Left renal pelvis (tissue), 4 donors: ENCODE measurements at regions not wholly inside any gene's neighbourhood (a gene's known extent, or its start where the extent isn't known, plus 50 kb on each side); places are given as distances from the start of the nearest gene placed in this dataset.

ENCODE experiments used
- DNase-seq, 4 donors: peaks; one replicate each; pipeline ENCODE4 v3.0.0-alpha.2; 2013; ENCODE audit warnings: low read depth in 4 of 4, low spot score in 3 of 4

DNA sequence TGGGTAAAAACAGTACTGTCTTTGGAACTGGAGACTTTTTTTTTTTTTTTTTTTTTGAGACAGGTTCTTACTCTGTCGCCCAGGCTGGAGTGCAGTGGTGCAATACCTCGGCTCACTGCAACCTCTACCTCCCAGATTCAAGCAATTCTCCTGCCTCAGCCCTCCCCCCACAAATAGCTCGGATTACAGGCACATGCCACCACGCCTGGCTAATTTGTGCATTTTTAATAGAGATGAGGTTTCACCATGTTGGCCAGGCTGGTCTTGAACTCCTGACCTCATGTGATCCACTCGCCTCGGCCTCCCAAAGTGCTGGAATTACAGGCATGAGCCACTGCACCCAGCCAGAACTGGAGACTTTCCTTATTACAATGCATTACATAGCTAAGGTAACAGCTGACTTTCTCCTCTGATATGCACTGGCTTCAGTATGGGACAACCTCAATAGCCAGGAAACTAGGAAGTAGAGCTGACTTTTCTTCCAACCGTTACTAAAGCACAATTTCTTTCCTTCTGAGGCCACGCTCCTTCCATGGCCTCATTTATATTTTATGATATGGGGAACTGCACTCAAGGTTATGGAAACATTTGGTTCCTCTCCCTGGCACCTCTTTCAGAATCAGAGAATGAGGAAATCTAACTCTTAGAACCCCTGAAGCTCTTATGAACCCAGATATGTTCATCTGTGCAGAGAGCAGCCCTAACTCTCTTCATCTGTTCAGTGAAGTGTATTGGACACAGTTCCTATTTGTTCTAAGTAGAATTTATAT lies 53.5 kb upstream of the FAM9B start:
- peak in 1 of 4 donors; percentile 42 for DNase-seq

DNA sequence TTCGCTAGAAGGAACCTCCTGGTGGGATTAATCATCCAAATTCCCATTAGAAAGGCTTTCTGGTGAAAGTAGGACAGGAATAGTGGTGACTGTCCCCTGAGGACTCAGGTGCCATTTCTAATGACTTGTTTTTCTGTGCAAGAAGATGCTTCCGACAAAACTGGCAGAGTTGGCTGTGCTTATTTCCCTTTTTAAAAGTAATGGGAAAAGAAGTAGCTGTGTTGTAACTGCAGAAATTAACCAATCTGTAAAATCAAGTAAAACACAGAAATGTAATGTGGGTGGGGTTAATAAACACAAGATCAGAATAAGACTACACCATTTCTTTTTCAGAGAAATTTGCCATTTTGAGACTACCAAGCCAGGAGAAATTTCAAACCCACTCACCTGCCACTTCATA lies 55.0 kb upstream of the FAM9B start:
- no peak for DNase-seq

DNA sequence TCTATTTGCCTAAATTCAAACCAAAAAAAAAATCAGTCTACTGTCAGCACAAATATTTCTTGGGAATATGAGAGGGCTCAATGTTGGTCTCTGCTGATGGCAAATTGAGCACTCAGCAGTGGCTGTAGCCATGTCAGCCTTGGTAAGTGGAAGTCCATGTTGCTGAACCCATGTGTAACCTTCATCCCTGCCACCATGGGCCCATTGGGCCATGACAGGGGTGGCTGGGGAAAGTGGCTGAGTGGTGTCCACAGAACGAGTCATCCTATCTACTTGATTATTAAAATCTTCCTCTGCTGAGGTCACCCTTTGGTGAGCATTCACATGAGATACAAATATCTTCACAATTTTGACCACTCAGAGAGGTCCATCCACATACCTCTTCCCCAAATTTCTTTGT lies 56.8 kb upstream of the FAM9B start:
- DNase-seq, result no peak

DNA sequence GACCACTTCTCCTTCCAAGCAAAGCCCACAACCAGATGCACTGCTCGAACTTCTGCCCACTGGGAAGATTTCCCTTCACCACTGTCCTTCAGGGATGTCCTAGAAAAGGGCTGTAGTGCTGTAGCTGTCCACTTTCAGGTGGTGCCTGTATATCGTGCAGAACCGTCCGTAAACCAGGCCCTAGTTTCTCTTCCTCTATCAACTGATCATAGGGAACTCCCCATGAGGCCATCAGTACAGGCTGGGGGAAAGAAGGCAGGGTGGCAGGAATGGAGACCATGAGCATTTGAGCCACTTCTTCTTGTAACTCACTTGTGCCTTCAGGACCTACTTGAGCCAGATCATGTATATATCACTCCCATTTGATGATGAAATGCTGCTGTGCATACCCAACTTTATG lies 57.3 kb upstream of the FAM9B start:
- no peak for DNase-seq

DNA sequence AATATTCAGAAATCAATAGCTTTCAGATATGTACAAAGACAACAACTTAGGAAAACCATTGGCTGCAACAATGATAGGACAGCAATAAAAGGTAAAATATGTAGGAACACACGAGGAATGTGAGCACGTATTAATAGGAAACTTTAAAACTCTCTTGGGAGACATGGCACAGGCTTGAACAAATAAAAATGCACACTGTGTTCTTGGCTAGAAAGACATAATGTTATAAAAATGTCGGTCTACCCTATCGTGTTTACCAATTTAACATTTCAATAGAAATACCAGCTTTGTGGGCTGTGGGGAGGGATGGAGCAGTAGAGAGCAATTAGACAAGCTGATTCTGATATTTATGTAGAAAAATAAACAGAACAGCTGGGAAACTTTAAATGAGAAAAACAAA lies 69.0 kb upstream of the FAM9B start:
- DNase-seq, result no peak

DNA sequence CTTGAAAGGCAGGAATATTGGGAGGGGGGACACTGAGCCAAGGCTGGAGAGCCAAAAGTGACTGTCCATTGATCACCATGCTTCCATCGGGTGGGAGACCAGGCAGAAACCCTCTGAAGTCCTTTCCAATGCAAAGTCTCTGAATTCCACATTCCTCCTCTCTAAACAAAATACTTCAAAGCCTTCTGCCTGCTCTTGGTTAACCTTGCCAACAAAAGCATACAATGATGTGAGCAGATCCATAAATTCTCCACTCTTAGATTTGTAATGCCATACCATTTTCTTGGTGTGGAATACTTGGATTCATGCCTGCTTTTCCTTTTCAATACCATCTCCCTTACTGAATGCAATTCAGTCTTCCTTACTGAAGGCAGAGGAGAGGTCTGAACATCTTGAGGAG lies 74.1 kb upstream of the FAM9B start:
- DNase-seq, result no peak

DNA sequence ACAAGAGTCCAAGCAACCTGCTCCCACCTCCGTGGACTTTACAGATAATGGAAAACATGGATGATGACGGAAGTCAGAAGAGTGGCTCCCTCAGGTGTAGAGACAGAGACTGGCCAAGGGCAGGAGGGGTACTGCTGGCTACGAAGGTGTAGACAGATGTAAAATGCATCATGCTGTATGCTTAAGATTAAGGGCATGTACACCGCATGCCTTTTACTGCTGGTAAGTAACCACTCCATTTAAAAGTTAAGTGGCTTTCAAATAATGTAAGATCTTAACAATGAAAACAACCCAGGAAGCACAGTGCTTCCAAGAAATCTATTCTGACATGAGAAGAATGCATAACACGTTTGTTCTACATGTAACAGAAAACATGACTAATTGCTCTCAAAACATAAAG lies 76.9 kb upstream of the FAM9B start:
- DNase-seq, result no peak

DNA sequence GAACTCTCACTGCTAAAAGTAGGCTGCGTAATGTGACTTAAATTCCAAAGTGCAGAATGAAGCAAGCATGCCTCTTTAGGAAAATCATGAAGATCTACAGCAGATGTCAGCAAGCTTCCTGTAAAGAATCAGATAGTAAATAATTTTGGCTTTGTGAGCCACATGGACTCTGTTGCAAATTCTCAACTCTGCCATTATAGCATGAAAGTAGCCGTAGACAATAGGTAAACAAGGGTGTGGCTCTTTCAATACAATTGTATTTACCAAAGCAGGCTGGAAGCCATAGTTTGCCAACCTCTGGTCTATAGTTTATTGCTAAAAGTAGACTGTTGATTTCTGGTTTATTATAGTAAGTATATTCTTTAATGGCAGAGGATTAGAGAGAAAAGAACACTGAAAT lies 80.3 kb upstream of the FAM9B start:
- no peak for DNase-seq

DNA sequence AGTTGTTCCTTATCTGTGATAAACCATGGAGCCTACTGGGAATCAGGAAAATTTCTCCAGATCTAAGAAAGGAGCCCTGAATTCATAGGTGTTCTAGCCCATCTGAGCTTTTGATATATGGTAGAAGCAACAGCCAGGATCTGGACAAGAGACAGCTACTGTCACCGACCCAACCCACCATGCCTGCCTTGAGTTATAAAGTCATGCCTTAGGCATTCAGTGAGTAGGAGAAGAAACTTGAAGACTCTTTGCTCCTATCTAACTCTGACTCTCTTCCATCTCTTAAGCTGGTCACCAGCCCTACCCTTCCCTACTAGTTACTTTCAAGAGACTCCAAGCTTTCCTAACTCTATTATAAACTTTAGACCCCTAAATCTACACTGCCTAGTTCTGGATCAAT lies 83.9 kb upstream of the FAM9B start:
- no peak for DNase-seq

DNA sequence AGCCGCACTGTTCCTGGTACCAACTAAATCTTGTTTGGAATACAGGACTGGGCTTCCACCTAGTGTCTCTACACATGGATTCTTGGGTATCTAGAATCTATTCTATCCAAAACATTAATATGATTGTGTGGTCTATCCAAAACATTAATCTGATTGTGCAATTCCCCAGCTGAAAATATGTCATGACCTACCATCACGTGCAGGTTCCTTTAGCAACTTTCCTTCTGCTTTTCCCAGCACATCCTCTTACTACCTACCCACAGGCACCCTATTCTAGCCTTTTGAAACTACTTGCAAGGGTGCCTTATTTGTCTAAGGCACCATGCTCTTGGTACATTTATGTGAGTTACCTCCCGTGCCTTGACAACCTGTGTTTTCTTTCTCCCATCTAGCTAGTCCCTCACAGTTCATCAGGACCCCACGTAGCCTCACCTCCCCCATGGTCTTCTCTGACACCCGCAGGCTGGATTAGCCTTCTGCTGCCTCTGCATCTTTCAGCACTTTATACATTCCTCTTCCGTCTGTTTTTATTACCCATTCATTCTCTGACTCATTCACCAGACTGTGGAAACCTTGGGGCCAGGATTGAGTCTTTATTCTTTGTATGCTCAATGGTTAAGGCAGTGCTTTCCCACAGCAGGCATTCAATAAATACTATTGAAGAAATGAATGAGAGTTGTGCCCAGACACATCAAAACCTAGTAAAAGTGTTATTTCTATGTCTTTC lies 88.8 kb upstream of the FAM9B start:
- no peak for DNase-seq

DNA sequence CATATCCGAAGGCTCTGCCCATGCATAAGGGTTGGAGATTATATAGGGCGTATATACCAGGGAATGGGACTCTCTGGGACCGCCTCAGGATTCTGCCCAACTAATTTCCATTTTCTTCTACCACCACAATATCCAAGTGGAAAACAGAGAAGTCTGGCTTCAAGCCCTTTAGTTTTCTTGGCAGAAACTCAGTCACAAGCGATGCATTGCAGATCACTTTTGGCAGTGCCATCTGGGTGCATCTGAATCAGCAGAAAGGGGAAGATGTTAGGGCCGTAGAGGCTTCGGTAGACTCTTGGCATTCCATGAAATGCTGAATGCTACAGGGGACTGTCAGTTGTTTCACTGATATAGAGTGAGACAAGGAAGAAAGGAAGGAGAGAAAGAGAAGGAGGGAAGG lies 94.1 kb upstream of the FAM9B start:
- no peak for DNase-seq

DNA sequence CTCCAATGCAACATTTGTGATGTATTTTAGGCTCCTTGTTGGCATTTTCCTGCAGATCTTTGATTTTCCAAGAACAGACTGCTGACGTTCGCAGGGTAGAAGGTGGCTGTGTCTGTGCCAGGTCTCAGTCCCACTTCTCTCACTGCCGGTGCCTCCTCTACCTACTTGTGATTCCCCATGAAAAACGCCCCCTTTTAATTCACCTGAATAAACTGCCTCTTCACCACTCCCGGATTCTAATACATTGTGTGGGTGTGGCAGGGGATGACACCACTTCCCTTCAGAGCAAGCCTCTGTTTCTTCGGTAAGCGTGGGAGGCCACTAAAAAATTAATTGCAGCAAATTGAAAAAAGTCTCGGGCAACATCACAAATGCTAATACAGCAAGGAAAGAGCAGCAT lies 96.1 kb upstream of the FAM9B start:
- DNase-seq, result no peak

DNA sequence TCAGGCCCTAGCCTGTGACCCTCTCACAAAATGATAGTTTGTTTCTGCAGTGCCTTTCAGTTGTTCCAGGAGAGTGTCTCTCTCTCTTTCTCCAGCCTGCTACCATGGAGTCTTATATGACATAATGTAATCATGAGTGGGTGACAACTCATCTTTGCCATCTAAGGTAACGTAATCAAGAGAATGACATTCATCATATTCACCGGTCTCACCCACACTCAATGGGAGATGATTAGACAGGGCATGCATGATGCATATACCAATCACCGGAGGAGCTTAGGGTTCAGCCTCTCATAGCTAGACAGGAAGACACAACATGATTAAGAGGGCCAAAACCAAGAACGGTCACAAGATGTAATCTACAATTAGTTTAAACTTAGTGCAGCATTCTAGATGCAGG lies 97.1 kb upstream of the FAM9B start:
- no peak for DNase-seq

DNA sequence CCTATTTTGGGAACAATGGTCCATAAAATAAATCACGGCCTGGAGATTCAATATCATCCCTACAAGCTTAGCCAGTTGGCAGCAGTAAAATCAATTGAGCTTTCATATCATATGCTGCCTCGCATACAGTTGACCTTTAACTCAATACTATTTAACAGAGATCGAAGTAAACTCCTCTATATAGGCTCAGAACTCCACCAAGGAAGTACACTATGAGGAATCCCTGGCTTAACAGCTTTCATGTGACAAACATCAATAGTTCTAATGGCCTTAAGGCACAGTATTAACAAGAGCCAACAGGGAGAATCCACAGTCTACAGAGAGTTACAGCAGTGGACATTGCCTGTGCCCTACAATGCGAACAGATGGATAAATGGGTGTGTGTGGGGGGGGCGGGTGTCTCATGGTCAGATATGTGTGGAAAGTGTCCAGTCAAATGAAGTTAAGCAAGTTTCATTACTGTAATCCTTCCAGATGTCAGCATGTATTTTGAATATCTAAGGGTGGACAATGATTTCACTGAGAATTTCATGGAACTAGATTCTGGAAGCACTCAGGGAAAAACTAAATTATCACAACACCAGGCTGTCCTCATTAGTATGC lies 98.2 kb upstream of the FAM9B start:
- DNase-seq, result no peak

DNA sequence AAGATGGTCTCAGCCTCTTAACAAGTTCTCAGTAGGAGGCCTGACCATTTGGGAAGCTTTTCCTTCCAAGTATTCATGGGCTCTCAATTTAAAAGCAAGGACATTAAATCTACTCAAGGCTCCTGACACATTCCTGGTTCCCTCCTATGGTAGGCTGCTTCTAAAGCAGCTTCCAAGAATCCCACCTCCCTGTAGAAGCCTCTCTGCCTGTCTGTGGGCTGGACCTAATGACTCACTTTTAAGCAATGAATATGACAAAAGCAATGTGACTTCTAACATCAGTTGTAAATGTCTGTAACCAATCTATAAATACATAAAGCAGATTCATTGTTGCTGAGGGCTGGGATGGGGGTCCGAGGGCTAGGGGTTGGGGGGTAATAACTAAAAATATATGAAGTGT lies 99.5 kb upstream of the FAM9B start:
- no peak for DNase-seq

DNA sequence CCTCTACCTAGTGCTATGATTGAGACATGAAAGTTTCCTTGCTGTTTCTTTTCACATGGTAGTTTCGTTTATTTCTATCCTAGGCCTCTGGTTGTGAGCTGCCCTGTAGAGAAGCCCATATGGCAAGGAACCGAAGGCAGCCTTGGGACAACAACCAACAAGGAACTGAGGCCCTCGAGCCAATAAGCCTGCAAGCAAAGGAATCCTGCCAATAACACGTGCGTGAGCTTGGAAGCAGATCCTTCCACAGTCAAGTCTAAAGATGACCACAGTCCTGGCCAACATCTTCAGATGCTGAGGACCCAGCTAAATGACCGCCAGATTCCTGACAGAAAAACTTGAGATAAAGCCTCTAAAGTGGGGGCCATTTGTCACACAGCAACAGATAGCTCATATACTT lies 100.4 kb upstream of the FAM9B start:
- no peak for DNase-seq

DNA sequence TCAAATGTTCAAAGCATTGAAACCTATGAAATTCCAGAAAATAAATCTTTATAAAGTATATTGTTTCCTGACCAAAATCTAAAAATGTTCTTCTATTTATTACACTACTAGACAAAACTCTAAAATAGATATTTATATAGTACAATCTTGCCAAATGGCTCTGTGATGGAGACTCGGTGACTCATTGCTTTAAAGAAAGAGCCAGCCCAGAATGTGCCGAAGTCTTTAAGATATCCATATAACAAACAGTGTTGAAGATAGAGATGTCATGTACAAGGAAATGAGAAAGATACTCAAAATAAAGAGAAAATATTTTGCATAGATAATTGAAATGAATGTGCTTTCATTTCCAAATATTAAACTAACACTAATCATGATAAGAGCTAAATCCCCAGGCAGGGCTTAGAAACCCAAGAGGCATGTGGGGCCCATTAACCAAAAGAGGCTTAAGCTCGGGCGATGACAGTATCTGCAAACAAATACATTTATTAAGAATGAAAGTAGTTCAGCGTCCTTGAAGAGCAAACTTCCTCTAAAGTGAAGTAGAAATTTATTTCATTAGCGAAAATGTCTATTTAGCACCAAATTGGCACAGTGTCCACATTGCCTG lies 102.1 kb upstream of the FAM9B start:
- DNase-seq, result no peak

DNA sequence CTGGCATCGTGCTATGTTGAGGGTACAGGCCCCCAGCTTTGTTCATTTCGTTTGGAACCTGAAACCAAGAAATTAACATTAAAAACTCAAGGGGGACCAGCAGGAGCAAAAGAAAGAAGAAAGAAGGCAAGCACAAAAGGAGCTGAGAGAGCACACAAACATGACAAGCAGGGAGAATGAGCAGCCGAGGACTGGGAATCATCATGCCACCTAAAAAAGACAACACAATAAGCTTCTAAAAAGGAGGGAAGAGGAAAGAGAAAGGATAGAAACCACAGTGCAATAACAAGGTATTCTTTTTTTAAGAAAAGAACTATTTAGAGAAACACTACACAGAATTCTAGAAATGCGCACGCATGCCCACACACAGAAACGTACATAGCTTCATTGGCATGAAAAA lies 103.2 kb upstream of the FAM9B start:
- DNase-seq, result no peak

DNA sequence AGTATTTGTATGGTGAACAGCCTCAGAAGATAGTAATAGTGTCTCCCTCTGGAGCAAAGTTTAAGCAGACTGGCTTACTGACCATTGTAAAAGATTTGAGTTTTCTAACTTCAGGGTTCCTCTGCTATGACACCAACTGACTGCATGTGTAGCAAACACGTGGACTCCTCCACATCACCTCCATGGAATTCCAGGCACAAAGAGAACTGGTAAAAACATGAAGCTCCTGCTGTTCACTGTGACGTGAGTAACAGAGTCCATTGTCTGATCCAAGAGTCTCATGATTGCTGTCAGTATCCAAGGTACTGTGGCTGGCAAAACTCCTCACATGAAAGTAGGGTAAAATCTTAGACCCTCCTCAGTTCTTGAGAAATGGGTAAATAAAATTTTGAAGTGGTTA lies 107.6 kb upstream of the FAM9B start:
- no peak for DNase-seq

DNA sequence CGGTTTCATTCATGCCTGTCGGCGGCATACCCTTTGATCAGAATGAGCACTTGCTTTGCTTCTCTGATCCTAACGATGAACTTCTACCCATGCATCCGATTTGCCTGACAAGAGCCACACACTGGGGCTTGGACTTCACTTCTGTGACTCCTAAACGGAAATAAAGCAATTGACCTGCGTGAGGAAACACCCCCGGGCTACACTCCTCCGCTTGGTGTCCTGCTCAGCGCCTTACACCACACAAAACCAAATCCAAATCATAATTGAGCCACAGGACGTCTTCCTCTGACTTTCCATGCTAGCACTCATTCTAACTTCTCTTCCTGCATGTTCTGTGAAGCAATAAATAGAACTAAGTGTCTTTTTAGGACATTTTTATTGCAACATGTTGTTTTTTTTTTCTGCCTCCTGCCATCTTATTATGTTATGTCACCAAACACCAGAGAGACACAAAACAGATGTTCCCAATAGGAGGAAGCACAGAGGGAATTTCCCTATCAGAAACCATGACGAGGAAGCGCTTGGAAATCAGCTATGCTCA lies 110.8 kb upstream of the FAM9B start:
- DNase-seq, result no peak

DNA sequence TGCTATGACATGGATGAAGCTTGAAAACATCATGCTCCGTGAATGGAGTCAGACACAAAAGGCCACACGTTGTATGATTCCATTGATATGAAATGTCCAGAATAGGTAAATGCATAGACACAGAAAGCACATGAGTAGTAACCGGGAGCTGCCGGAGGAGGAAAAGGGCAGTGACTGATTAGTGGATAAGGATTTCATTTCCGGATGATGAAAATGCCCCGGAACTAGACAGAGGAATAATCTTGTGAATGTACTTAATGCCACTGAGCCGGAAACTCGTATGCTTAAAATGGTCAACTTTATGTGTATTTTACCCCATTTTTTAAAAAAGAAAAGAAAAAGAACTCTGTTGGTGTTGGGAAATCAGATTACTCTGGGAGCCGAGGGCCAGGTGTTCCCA lies 112.7 kb upstream of the FAM9B start:
- no peak for DNase-seq
